IMR-90 (cell line): ENCODE measurements at regions not wholly inside any gene's neighbourhood (a gene's known extent, or its start where the extent isn't known, plus 50 kb on each side); places are given as distances from the start of the nearest gene placed in this dataset.
"Not testable (repeated sequence)": the region's sequence is repeated elsewhere in the genome, so short reads cannot be mapped to it uniquely, and the experiment has no call there.

Source experiments
- ATAC-seq: fragments of 200-7000 bp; cut with Tn5 transposase; 2 replicates; pipeline ENCODE4 v1.9.1; 2020; ENCODE audit warnings: low read depth, mild to moderate bottlenecking, moderate library complexity
- BruUV-seq: library from RNA; stranded (reverse); fragments of 400-500 nt; replicated peaks from 2 replicates; lab custom pipeline; 2021; lab: Mats Ljungman, UMichigan
- CTCF ChIA-PET: fragments of 300-600 bp; formaldehyde crosslinking; extraction: SDS; loops from one replicate; lab custom pipeline; 2021; ENCODE audit warnings: antibody characterized with exemption; lab: Yijun Ruan, JAX
- POLR2A ChIA-PET: fragments of 300-600 bp; sonication (Branson Sonifier 250); formaldehyde crosslinking; loops from one replicate; lab custom pipeline; 2022; ENCODE audit warnings: antibody characterized with exemption; ENCODE audit not compliant: unreplicated experiment; lab: Charles Lee
- DNase-seq: peaks from one replicate; pipeline ENCODE4 v3.0.0; 2013
- H2AFZ ChIP-seq: replicated peaks from 2 replicates; pipeline ENCODE3; 2013; ENCODE audit warnings: low read length, mild to moderate bottlenecking; ENCODE audit not compliant: poor library complexity
- H2AK5ac ChIP-seq: 2 replicates; pipeline ENCODE4 v1.6.1; 2013; ENCODE audit warnings: low read depth, low read length, inconsistent platforms
- H2AK9ac ChIP-seq: replicated peaks from 2 replicates; pipeline ENCODE3; 2013; ENCODE audit warnings: mild to moderate bottlenecking, low read depth, low read length, moderate library complexity; ENCODE audit not compliant: poor library complexity
- H2BK120ac ChIP-seq: 2 replicates; pipeline ENCODE4 v1.6.1; 2013; ENCODE audit warnings: low read depth, low read length, inconsistent platforms
- H2BK15ac ChIP-seq: 3 replicates; pipeline ENCODE4 v1.6.1; 2013; ENCODE audit warnings: low read depth, low read length, inconsistent platforms
- H2BK20ac ChIP-seq: 2 replicates; pipeline ENCODE4 v1.6.1; 2013; ENCODE audit warnings: low read depth, mild to moderate bottlenecking, inconsistent platforms, low read length, moderate library complexity
- H2BK5ac ChIP-seq: 2 replicates; pipeline ENCODE4 v1.6.1; 2013; ENCODE audit warnings: mild to moderate bottlenecking, low read depth, low read length, inconsistent platforms; ENCODE audit not compliant: poor library complexity, severe bottlenecking
- H3K14ac ChIP-seq: replicated peaks from 2 replicates; pipeline ENCODE4 v1.6.1; 2013; ENCODE audit warnings: low read depth, low read length, inconsistent platforms
- H3K18ac ChIP-seq: 2 replicates; pipeline ENCODE4 v1.6.1; 2013; ENCODE audit warnings: low read depth, low read length, control low read depth
- H3K23ac ChIP-seq: 2 replicates; pipeline ENCODE4 v1.6.1; 2013; ENCODE audit warnings: low read depth, low read length, inconsistent platforms
- H3K27ac ChIP-seq: 2 replicates; pipeline ENCODE4 v1.5.1; 2013; ENCODE audit warnings: mild to moderate bottlenecking, control low read depth, low read length; ENCODE audit not compliant: insufficient read depth
- H3K27me3 ChIP-seq: 2 replicates; pipeline ENCODE4 v1.6.1; 2013; ENCODE audit warnings: low read length; ENCODE audit not compliant: control insufficient read depth, insufficient read depth
- H3K36me3 ChIP-seq: 2 replicates; pipeline ENCODE4 v1.6.1; 2013; ENCODE audit warnings: low read length, mixed read lengths; ENCODE audit not compliant: control insufficient read depth, insufficient read depth
- H3K4ac ChIP-seq: 2 replicates; pipeline ENCODE4 v1.6.1; 2013; ENCODE audit warnings: low read depth, low read length, inconsistent platforms
- H3K4me1 ChIP-seq: 2 replicates; pipeline ENCODE4 v1.6.1; 2013; ENCODE audit warnings: low read length, mixed read lengths; ENCODE audit not compliant: control insufficient read depth, insufficient read depth
- H3K4me2 ChIP-seq: 2 replicates; pipeline ENCODE4 v1.6.1; 2013; ENCODE audit warnings: low read depth, mild to moderate bottlenecking, control low read depth, low read length, moderate library complexity
- H3K4me3 ChIP-seq: 2 replicates; pipeline ENCODE4 v1.5.1; 2013; ENCODE audit warnings: low read depth, mild to moderate bottlenecking, control low read depth, low read length, moderate library complexity; ENCODE audit not compliant: insufficient read depth
- H3K56ac ChIP-seq: 2 replicates; pipeline ENCODE4 v1.6.1; 2013; ENCODE audit warnings: low read length, inconsistent platforms; ENCODE audit not compliant: insufficient read depth; ENCODE audit errors: extremely low read depth
- H3K79me1 ChIP-seq, 2 experiments: 2 replicates each; pipeline ENCODE4 v1.6.1; 2013; ENCODE audit warnings: low read length in 2 of 2, inconsistent platforms in 1 of 2, low read depth in 1 of 2
- H3K9ac ChIP-seq: 2 replicates; pipeline ENCODE4 v1.6.1; 2013; ENCODE audit warnings: low read depth, low read length, control low read depth
- H3K9me1 ChIP-seq: 2 replicates; pipeline ENCODE4 v1.6.1; 2013; ENCODE audit warnings: low read length, inconsistent platforms; ENCODE audit not compliant: insufficient read depth
- H3K9me3 ChIP-seq: 2 replicates; pipeline ENCODE4 v1.6.1; 2013; ENCODE audit warnings: low read length; ENCODE audit not compliant: control insufficient read depth, insufficient read depth
- H4K20me1 ChIP-seq: 2 replicates; pipeline ENCODE4 v1.6.1; 2013; ENCODE audit warnings: low read length, inconsistent platforms; ENCODE audit not compliant: insufficient read depth
- H4K5ac ChIP-seq: 2 replicates; pipeline ENCODE4 v1.6.1; 2013; ENCODE audit warnings: mild to moderate bottlenecking, low read depth, low read length, control low read depth
- H4K8ac ChIP-seq, 2 experiments: 2 replicates each; pipeline ENCODE4 v1.6.1; 2013; ENCODE audit warnings: low read depth in 2 of 2, low read length in 2 of 2, control low read depth in 1 of 2, inconsistent platforms in 1 of 2
- H4K91ac ChIP-seq: 2 replicates; pipeline ENCODE4 v1.6.1; 2013; ENCODE audit warnings: low read depth, low read length, inconsistent platforms; ENCODE audit not compliant: insufficient read depth
- BHLHE40 ChIP-seq: fragments of 150-350 bp; IDR thresholded peaks from 2 replicates; pipeline ENCODE4 v1.6.1; 2016; ENCODE audit warnings: mild to moderate bottlenecking, low read depth, low read length
- CEBPB ChIP-seq: IDR thresholded peaks from 2 replicates; pipeline ENCODE4 v1.6.1; 2012; ENCODE audit warnings: low read depth, low read length, improper control_type of control experiment
- CHD1 ChIP-seq: IDR thresholded peaks from 2 replicates; pipeline ENCODE4 v1.6.1; 2012; ENCODE audit warnings: low read depth, low read length, improper control_type of control experiment
- MAZ ChIP-seq: IDR thresholded peaks from 2 replicates; pipeline ENCODE4 v1.6.1; 2012; ENCODE audit warnings: low read depth, mild to moderate bottlenecking, low read length, improper control_type of control experiment, moderate library complexity, borderline replicate concordance
- NFE2L2 ChIP-seq: fragments of 150-350 bp; IDR thresholded peaks from 2 replicates; pipeline ENCODE4 v1.6.1; 2016; ENCODE audit warnings: low read depth, mild to moderate bottlenecking, low read length
- POLR2A ChIP-seq: IDR thresholded peaks from 2 replicates; pipeline ENCODE4 v1.6.1; 2012; ENCODE audit warnings: mild to moderate bottlenecking, low read depth, low read length
- RCOR1 ChIP-seq: IDR thresholded peaks from 2 replicates; pipeline ENCODE4 v1.6.1; 2012; ENCODE audit warnings: mild to moderate bottlenecking, low read length, improper control_type of control experiment; ENCODE audit not compliant: insufficient replicate concordance
- RFX5 ChIP-seq: IDR thresholded peaks from 2 replicates; pipeline ENCODE4 v1.8.0; 2012; ENCODE audit warnings: low read depth, mild to moderate bottlenecking, low read length, moderate library complexity
- WGBS, 2 experiments: methylation state at CpG; one replicate each; pipeline versions ENCODE4 v1.1.5 to v1.1.7; 2013; ENCODE audit warnings: missing lambda C conversion rate in 2 of 2; ENCODE audit not compliant: insufficient read length in 1 of 2; ENCODE audit errors: extremely low coverage in 2 of 2; 5-methylcytosine and 5-hydroxymethylcytosine counted together
- dilution Hi-C: fragments of 300-500 bp; cut with HindIII; formaldehyde crosslinking; loops from one replicate; pipeline ENCODE4 v1.14.3; 2018; ENCODE audit warnings: low sequenced_read_pairs; ENCODE audit not compliant: unreplicated experiment
- in situ Hi-C: fragments of 300-500 bp; cut with MboI; formaldehyde crosslinking; loops from 3 replicates; pipeline ENCODE4 v1.14.3; 2019; ENCODE audit warnings: low sequenced_read_pairs, inconsistent platforms, mixed read lengths
- intact Hi-C: fragments of 100-400 bp; cut with micrococcal nuclease; formaldehyde crosslinking; loops from 2 replicates; pipeline ENCODE4 v1.10.0; 2022
- TF ChIP-seq, protein P1 (sequence below): fragments of 150-350 bp; IDR thresholded peaks from 2 replicates; pipeline ENCODE4 v1.6.1; 2016; ENCODE audit warnings: low read depth, mild to moderate bottlenecking, low read length, moderate library complexity, borderline replicate concordance

GRCh38 chr12:25802143-25802542, 156.3 kb upstream of the RASSF8 start:
- no peak overlapping the region for H2AK9ac ChIP-seq
- no peak overlapping the region for H2AFZ ChIP-seq
- ChIA-PET CTCF (no interaction called here), POLR2A (no interaction called here)
- H2BK120ac ChIP-seq, result no peak overlapping the region
- no peaks in the 10 kb centered on the region for H3K27me3 ChIP-seq
- dilution Hi-C loops (no loop called here), intact Hi-C loops (no loop called here), in situ Hi-C loops (no loop called here)
- H3K9ac ChIP-seq, result no peak overlapping the region
- no peak overlapping the region for H3K18ac ChIP-seq
- H3K4me1 ChIP-seq, result peaks cover 4% of the 10 kb centered on the region; the same call in 1 of the 2 replicates
- no peak overlapping the region for H3K56ac ChIP-seq
- no peaks in the 10 kb centered on the region for H3K9me3 ChIP-seq
- H3K14ac ChIP-seq, result no peak overlapping the region
- ATAC-seq, result no peak
- no peak overlapping the region for H2BK15ac ChIP-seq
- H3K9me1 ChIP-seq, result 0 out of 2 replicates have a peak, but pooled peaks cover 3% of the 10 kb centered on the region
- no peak overlapping the region for H2BK5ac ChIP-seq
- no peaks in the 10 kb centered on the region for H3K79me1 ChIP-seq
- H2BK20ac ChIP-seq, result no peak overlapping the region
- no peak overlapping the region for H4K5ac ChIP-seq
- BruUV-seq, result no TSS peak
- no peaks in the 10 kb centered on the region for H3K36me3 ChIP-seq
- H3K23ac ChIP-seq, result no peak overlapping the region
- H4K8ac ChIP-seq, result no peak overlapping the region
- no peak overlapping the region for H4K91ac ChIP-seq
- no peak overlapping the region for H3K4me3 ChIP-seq
- H3K27ac ChIP-seq, result no peak overlapping the region
- no peak overlapping the region for H3K4me2 ChIP-seq
- no peak overlapping the region for H3K4ac ChIP-seq
- DNase-seq, result no peak
- no peaks in the 10 kb centered on the region for H4K20me1 ChIP-seq
- H2AK5ac ChIP-seq, result no peak overlapping the region
- TF ChIP-seq MAZ, result no peak
- TF ChIP-seq, protein P1, sequence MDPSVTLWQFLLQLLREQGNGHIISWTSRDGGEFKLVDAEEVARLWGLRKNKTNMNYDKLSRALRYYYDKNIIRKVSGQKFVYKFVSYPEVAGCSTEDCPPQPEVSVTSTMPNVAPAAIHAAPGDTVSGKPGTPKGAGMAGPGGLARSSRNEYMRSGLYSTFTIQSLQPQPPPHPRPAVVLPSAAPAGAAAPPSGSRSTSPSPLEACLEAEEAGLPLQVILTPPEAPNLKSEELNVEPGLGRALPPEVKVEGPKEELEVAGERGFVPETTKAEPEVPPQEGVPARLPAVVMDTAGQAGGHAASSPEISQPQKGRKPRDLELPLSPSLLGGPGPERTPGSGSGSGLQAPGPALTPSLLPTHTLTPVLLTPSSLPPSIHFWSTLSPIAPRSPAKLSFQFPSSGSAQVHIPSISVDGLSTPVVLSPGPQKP, result no peak
- no peak for TF ChIP-seq RCOR1
- TF ChIP-seq NFE2L2, result no peak
- no peak for TF ChIP-seq CEBPB
- TF ChIP-seq CHD1, result no peak
- no peak for TF ChIP-seq POLR2A
- no peak for TF ChIP-seq RFX5
- no peak for TF ChIP-seq BHLHE40

- H3K36me3 ChIP-seq, BruUV-seq, H3K14ac ChIP-seq, dilution Hi-C loops, in situ Hi-C loops, H3K27ac ChIP-seq, H3K18ac ChIP-seq, H2AK5ac ChIP-seq, H2BK20ac ChIP-seq, CTCF ChIA-PET, ATAC-seq, H4K5ac ChIP-seq, H3K4me2 ChIP-seq, H3K23ac ChIP-seq, H3K4me3 ChIP-seq, H4K91ac ChIP-seq, H2AK9ac ChIP-seq, H3K9me1 ChIP-seq, intact Hi-C loops, H2BK5ac ChIP-seq, POLR2A ChIA-PET, H3K9me3 ChIP-seq, DNase-seq, H2BK15ac ChIP-seq, H3K27me3 ChIP-seq, H2BK120ac ChIP-seq, H3K4ac ChIP-seq, H2AFZ ChIP-seq, H4K20me1 ChIP-seq, H3K79me1 ChIP-seq, H4K8ac ChIP-seq, H3K56ac ChIP-seq, H3K9ac ChIP-seq, H3K4me1 ChIP-seq: not testable (repeated sequence)
- WGBS, 2 experiments, result 95% methylated on average over 9 of the region's 13 CpGs; no CpG with 5 or more reads in 1 of the 2 experiments
Measured at GRCh38 chr12:25803029-25803664, 155.3 kb upstream of the RASSF8 start.
